ENCODE measurements at regions not wholly inside any gene's neighbourhood (a gene's known extent, or its start where the extent isn't known, plus 50 kb on each side); places are given as distances from the start of the nearest gene placed in this dataset.

GRCh38 chr10:91724933-91725332, 73.3 kb upstream of the TNKS2 start:
- Histone ChIP-seq H4K20me1 (ENCODE audit: insufficient read depth, low read depth, low read length) (no peaks in the 10 kb centered on the region), H3K9ac (ENCODE audit: low read length) (no peak overlapping the region), H3K79me2 (ENCODE audit: low read length) (no peaks in the 10 kb centered on the region), H3K9me2 (replicated peaks; ENCODE audit: insufficient read depth, low read length) (no peaks in the 10 kb centered on the region), H3K27ac (ENCODE audit: low read length) (no peak overlapping the region), H3K9me3 (ENCODE audit: low read length) (no peaks in the 10 kb centered on the region), H2AFZ (ENCODE audit: low read length) (no peak overlapping the region), H3K4me3 (ENCODE audit: low read length) (no peak overlapping the region), H3K36me3 (ENCODE audit: insufficient read depth, low read length) (no peaks in the 10 kb centered on the region), H3K27me3 (ENCODE audit: low read length) (no peaks in the 10 kb centered on the region), H3K4me2 (ENCODE audit: low read depth, low read length, poor library complexity, severe bottlenecking) (no peak overlapping the region), H3K4me1 (ENCODE audit: low read length) (no peaks in the 10 kb centered on the region)
- DNase-seq = no peak

- no peak for DNase-seq
- no peaks in the 10 kb centered on the region for H3K79me2 ChIP-seq (ENCODE audit: low read length)
- no peaks in the 10 kb centered on the region for H3K36me3 ChIP-seq (ENCODE audit: insufficient read depth, low read length)
- no peak overlapping the region for H3K4me3 ChIP-seq (ENCODE audit: low read length)
- H3K9ac ChIP-seq (ENCODE audit: low read length) = no peak overlapping the region
- no peak overlapping the region for H3K27ac ChIP-seq (ENCODE audit: low read length)
- H3K9me2 ChIP-seq (replicated peaks; ENCODE audit: insufficient read depth, low read length) = no peaks in the 10 kb centered on the region
- H2AFZ ChIP-seq (ENCODE audit: low read length) = no peak overlapping the region
- no peak overlapping the region for H3K4me2 ChIP-seq (ENCODE audit: low read depth, low read length, poor library complexity, severe bottlenecking)
- no peaks in the 10 kb centered on the region for H4K20me1 ChIP-seq (ENCODE audit: insufficient read depth, low read depth, low read length)
- H3K27me3 ChIP-seq (ENCODE audit: low read length) = no peaks in the 10 kb centered on the region
- H3K9me3 ChIP-seq (ENCODE audit: low read length) = no peaks in the 10 kb centered on the region
- H3K4me1 ChIP-seq (ENCODE audit: low read length) = no peaks in the 10 kb centered on the region
Observed at GRCh38 chr10:91713461-91714072, 80.7 kb upstream of the PPP1R3C start.

GRCh38 chr10:91711885-91712680, 79.2 kb upstream of the PPP1R3C start:
- H3K4me2 ChIP-seq (ENCODE audit: low read depth, low read length, poor library complexity, severe bottlenecking) = no peak overlapping the region
- no peaks in the 10 kb centered on the region for H4K20me1 ChIP-seq (ENCODE audit: insufficient read depth, low read depth, low read length)
- no peaks in the 10 kb centered on the region for H3K4me1 ChIP-seq (ENCODE audit: low read length)
- H3K79me2 ChIP-seq (ENCODE audit: low read length) = no peaks in the 10 kb centered on the region
- no peak for DNase-seq
- H3K27me3 ChIP-seq (ENCODE audit: low read length) = no peaks in the 10 kb centered on the region
- no peaks in the 10 kb centered on the region for H3K36me3 ChIP-seq (ENCODE audit: insufficient read depth, low read length)
- H3K27ac ChIP-seq (ENCODE audit: low read length) = no peak overlapping the region
- H3K9ac ChIP-seq (ENCODE audit: low read length) = no peak overlapping the region
- no peaks in the 10 kb centered on the region for H3K9me2 ChIP-seq (replicated peaks; ENCODE audit: insufficient read depth, low read length)
- no peak overlapping the region for H2AFZ ChIP-seq (ENCODE audit: low read length)
- H3K4me3 ChIP-seq (ENCODE audit: low read length) = no peak overlapping the region
- no peaks in the 10 kb centered on the region for H3K9me3 ChIP-seq (ENCODE audit: low read length)

- no peak for DNase-seq
- H3K27ac ChIP-seq (ENCODE audit: low read length) = no peak overlapping the region
- H3K4me2 ChIP-seq (ENCODE audit: low read depth, low read length, poor library complexity, severe bottlenecking) = no peak overlapping the region
- no peak overlapping the region for H3K9ac ChIP-seq (ENCODE audit: low read length)
- no peak overlapping the region for H2AFZ ChIP-seq (ENCODE audit: low read length)
- H3K27me3 ChIP-seq (ENCODE audit: low read length) = no peaks in the 10 kb centered on the region
- no peaks in the 10 kb centered on the region for H4K20me1 ChIP-seq (ENCODE audit: insufficient read depth, low read depth, low read length)
- no peaks in the 10 kb centered on the region for H3K9me3 ChIP-seq (ENCODE audit: low read length)
- H3K9me2 ChIP-seq (replicated peaks; ENCODE audit: insufficient read depth, low read length) = no peaks in the 10 kb centered on the region
- H3K36me3 ChIP-seq (ENCODE audit: insufficient read depth, low read length) = no peaks in the 10 kb centered on the region
- H3K79me2 ChIP-seq (ENCODE audit: low read length) = no peaks in the 10 kb centered on the region
- H3K4me3 ChIP-seq (ENCODE audit: low read length) = no peak overlapping the region
- H3K4me1 ChIP-seq (ENCODE audit: low read length) = no peaks in the 10 kb centered on the region
Observed at GRCh38 chr10:91709394-91709798, 76.5 kb upstream of the PPP1R3C start.

- Histone ChIP-seq H3K4me1 (ENCODE audit: low read length) (no peaks in the 10 kb centered on the region), H3K27me3 (ENCODE audit: low read length) (no peaks in the 10 kb centered on the region), H3K9me3 (ENCODE audit: low read length) (no peaks in the 10 kb centered on the region), H2AFZ (ENCODE audit: low read length) (no peak overlapping the region), H3K27ac (ENCODE audit: low read length) (no peak overlapping the region), H3K9ac (ENCODE audit: low read length) (no peak overlapping the region), H3K4me2 (ENCODE audit: low read depth, low read length, poor library complexity, severe bottlenecking) (no peak overlapping the region), H4K20me1 (ENCODE audit: insufficient read depth, low read depth, low read length) (no peaks in the 10 kb centered on the region), H3K4me3 (ENCODE audit: low read length) (no peak overlapping the region), H3K79me2 (ENCODE audit: low read length) (no peaks in the 10 kb centered on the region), H3K36me3 (ENCODE audit: insufficient read depth, low read length) (no peaks in the 10 kb centered on the region), H3K9me2 (replicated peaks; ENCODE audit: insufficient read depth, low read length) (no peaks in the 10 kb centered on the region)
- no peak for DNase-seq
Observed at GRCh38 chr10:91708174-91708861, 75.4 kb upstream of the PPP1R3C start.

GRCh38 chr10:91707236-91707635, 74.4 kb upstream of the PPP1R3C start:
- Histone ChIP-seq H3K9ac (ENCODE audit: low read length) (no peak overlapping the region), H3K27ac (ENCODE audit: low read length) (no peak overlapping the region), H3K4me1 (ENCODE audit: low read length) (no peaks in the 10 kb centered on the region), H2AFZ (ENCODE audit: low read length) (no peak overlapping the region), H3K4me2 (ENCODE audit: low read depth, low read length, poor library complexity, severe bottlenecking) (no peak overlapping the region), H3K4me3 (ENCODE audit: low read length) (no peak overlapping the region), H3K9me2 (replicated peaks; ENCODE audit: insufficient read depth, low read length) (no peaks in the 10 kb centered on the region), H3K9me3 (ENCODE audit: low read length) (no peaks in the 10 kb centered on the region), H3K27me3 (ENCODE audit: low read length) (no peaks in the 10 kb centered on the region), H4K20me1 (ENCODE audit: insufficient read depth, low read depth, low read length) (no peaks in the 10 kb centered on the region), H3K36me3 (ENCODE audit: insufficient read depth, low read length) (no peaks in the 10 kb centered on the region), H3K79me2 (ENCODE audit: low read length) (no peaks in the 10 kb centered on the region)
- no peak for DNase-seq

GRCh38 chr10:91705948-91706670, 73.2 kb upstream of the PPP1R3C start:
- Histone ChIP-seq H2AFZ (ENCODE audit: low read length) (no peak overlapping the region), H4K20me1 (ENCODE audit: insufficient read depth, low read depth, low read length) (no peaks in the 10 kb centered on the region), H3K4me1 (ENCODE audit: low read length) (no peaks in the 10 kb centered on the region), H3K79me2 (ENCODE audit: low read length) (no peaks in the 10 kb centered on the region), H3K4me2 (ENCODE audit: low read depth, low read length, poor library complexity, severe bottlenecking) (no peak overlapping the region), H3K9ac (ENCODE audit: low read length) (no peak overlapping the region), H3K9me2 (replicated peaks; ENCODE audit: insufficient read depth, low read length) (no peaks in the 10 kb centered on the region), H3K9me3 (ENCODE audit: low read length) (no peaks in the 10 kb centered on the region), H3K36me3 (ENCODE audit: insufficient read depth, low read length) (no peaks in the 10 kb centered on the region), H3K27me3 (ENCODE audit: low read length) (no peaks in the 10 kb centered on the region), H3K27ac (ENCODE audit: low read length) (no peak overlapping the region), H3K4me3 (ENCODE audit: low read length) (no peak overlapping the region)
- no peak for DNase-seq

- Histone ChIP-seq H3K9me3 (ENCODE audit: low read length) (no peaks in the 10 kb centered on the region), H3K27me3 (ENCODE audit: low read length) (no peaks in the 10 kb centered on the region), H3K9me2 (replicated peaks; ENCODE audit: insufficient read depth, low read length) (no peaks in the 10 kb centered on the region), H3K9ac (ENCODE audit: low read length) (no peak overlapping the region), H3K36me3 (ENCODE audit: insufficient read depth, low read length) (no peaks in the 10 kb centered on the region), H3K4me3 (ENCODE audit: low read length) (no peak overlapping the region), H4K20me1 (ENCODE audit: insufficient read depth, low read depth, low read length) (no peaks in the 10 kb centered on the region), H3K79me2 (ENCODE audit: low read length) (no peaks in the 10 kb centered on the region), H3K27ac (ENCODE audit: low read length) (no peak overlapping the region), H2AFZ (ENCODE audit: low read length) (no peak overlapping the region), H3K4me1 (ENCODE audit: low read length) (no peaks in the 10 kb centered on the region), H3K4me2 (ENCODE audit: low read depth, low read length, poor library complexity, severe bottlenecking) (no peak overlapping the region)
- DNase-seq = no peak
Observed at GRCh38 chr10:91702620-91703019, 69.7 kb upstream of the PPP1R3C start.
